Neural progenitor cell (in vitro differentiated cells): ENCODE measurements at regions not wholly inside any gene's neighbourhood (a gene's known extent, or its start where the extent isn't known, plus 50 kb on each side); places are given as distances from the start of the nearest gene placed in this dataset.
"Not testable (repeated sequence)": the region's sequence is repeated elsewhere in the genome, so short reads cannot be mapped to it uniquely, and the experiment has no call there.

Source experiments
- CTCF ChIP-seq: fragments of 200-600 bp; sonication (generic); IDR thresholded peaks from 2 replicates; pipeline ENCODE4 v1.5.1; 2017; ENCODE audit warnings: antibody characterized with exemption, mild to moderate bottlenecking
- EZH2 ChIP-seq: fragments of 200-600 bp; sonication (generic); IDR thresholded peaks from 2 replicates; pipeline ENCODE4 v1.6.1; 2017; ENCODE audit warnings: antibody characterized with exemption, mild to moderate bottlenecking, moderate library complexity

DNA sequence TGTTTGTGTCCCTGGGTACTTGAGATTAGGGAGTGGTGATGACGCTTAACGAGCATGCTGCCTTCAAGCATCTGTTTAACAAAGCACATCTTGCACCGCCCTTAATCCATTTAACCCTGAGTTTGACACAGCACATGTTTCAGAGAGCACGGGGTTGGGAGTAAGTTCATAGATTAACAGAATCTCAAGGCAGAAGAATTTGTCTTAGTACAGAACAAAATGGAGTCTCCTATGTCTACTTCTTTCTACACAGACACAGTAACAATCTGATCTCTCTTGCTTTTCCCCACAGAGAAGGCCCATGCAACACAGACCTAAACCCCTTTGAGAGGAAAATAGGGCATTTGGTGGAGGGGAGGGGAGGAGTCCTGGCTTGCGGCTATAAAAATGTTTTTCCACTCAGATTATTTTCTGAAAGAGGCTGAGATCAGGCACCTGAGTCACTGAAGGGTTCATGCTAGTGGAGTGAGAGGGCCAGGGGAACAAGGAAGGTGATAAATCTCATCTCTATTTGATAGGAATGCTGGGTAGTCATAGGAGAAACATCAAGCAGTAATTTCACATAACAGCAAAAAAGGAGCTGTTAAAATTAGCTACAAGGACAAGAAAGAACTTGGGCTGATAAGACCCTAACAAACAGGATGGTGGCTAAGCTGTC lies 136.9 kb downstream of the OR2B2 start:
- not testable (repeated sequence) for TF ChIP-seq CTCF, EZH2
